A549 (cell line): ENCODE measurements at regions not wholly inside any gene's neighbourhood (a gene's known extent, or its start where the extent isn't known, plus 50 kb on each side); places are given as distances from the start of the nearest gene placed in this dataset.

ENCODE experiments used
- POLR2A ChIP-seq: IDR thresholded peaks from 2 replicates; pipeline ENCODE4 v1.6.1; 2012; ENCODE audit warnings: mild to moderate bottlenecking, low read length
- RFX5 ChIP-seq: fragments of 450-650 bp; IDR thresholded peaks from 2 replicates; pipeline ENCODE4 v1.7.1; 2014; ENCODE audit warnings: antibody characterized with exemption, mild to moderate bottlenecking, moderate library complexity
- RNF2 ChIP-seq: fragments of 200-600 bp; sonication (generic); IDR thresholded peaks from 2 replicates; pipeline ENCODE4 v1.6.1; 2016; ENCODE audit warnings: low read depth, mild to moderate bottlenecking, antibody characterized with exemption, moderate library complexity, borderline replicate concordance
- TF ChIP-seq, protein P1 (sequence below): IDR thresholded peaks from 2 replicates; pipeline ENCODE4 v1.6.1; 2012
- TF ChIP-seq, protein P2 (sequence below): fragments of >200 bp; sonication (Bioruptor Twin); formaldehyde crosslinking; IDR thresholded peaks from 3 replicates; pipeline ENCODE4 v1.5.1; 2016

GRCh38 chr10:76632767-76633051 lies 1004.9 kb downstream of the KCNMA1 start:
- TF ChIP-seq, protein P1, sequence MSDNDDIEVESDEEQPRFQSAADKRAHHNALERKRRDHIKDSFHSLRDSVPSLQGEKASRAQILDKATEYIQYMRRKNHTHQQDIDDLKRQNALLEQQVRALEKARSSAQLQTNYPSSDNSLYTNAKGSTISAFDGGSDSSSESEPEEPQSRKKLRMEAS: no peak
- no peak for TF ChIP-seq POLR2A
- no peak for TF ChIP-seq RFX5
- TF ChIP-seq, protein P2, sequence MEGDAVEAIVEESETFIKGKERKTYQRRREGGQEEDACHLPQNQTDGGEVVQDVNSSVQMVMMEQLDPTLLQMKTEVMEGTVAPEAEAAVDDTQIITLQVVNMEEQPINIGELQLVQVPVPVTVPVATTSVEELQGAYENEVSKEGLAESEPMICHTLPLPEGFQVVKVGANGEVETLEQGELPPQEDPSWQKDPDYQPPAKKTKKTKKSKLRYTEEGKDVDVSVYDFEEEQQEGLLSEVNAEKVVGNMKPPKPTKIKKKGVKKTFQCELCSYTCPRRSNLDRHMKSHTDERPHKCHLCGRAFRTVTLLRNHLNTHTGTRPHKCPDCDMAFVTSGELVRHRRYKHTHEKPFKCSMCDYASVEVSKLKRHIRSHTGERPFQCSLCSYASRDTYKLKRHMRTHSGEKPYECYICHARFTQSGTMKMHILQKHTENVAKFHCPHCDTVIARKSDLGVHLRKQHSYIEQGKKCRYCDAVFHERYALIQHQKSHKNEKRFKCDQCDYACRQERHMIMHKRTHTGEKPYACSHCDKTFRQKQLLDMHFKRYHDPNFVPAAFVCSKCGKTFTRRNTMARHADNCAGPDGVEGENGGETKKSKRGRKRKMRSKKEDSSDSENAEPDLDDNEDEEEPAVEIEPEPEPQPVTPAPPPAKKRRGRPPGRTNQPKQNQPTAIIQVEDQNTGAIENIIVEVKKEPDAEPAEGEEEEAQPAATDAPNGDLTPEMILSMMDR: peak; percentile 47; the same call in 2 of the 3 replicates
- TF ChIP-seq RNF2: no peak
